K562 (cell line): ENCODE measurements at regions not wholly inside any gene's neighbourhood (a gene's known extent, or its start where the extent isn't known, plus 50 kb on each side); places are given as distances from the start of the nearest gene placed in this dataset.

Experiments
- ATAC-seq: fragments of 200-7000 bp; cut with Tn5 transposase; 3 replicates; pipeline ENCODE4 v1.9.1; 2020; ENCODE audit warnings: moderate library complexity
- BruUV-seq: library from RNA; stranded (reverse); fragments of 400-500 nt; replicated peaks from 2 replicates; lab custom pipeline; 2021; lab: Mats Ljungman, UMichigan
- CTCF ChIA-PET: fragments of 300-600 bp; formaldehyde crosslinking; extraction: SDS; loops from one replicate; lab custom pipeline; 2021; ENCODE audit warnings: low intra/inter-chr PET ratio; lab: Yijun Ruan, JAX
- POLR2A ChIA-PET: fragments of 300-600, 350-650 bp; sonication (Branson Sonifier 250); formaldehyde crosslinking; extraction: SDS; loops from one replicate; lab custom pipeline; 2021; ENCODE audit warnings: antibody characterized with exemption, inconsistent platforms; lab: Yijun Ruan, JAX
- DNase-seq, 4 experiments: peaks; one replicate each; pipeline versions ENCODE4 v3.0.0 to v3.0.0-alpha.2; 2011 to 2018; ENCODE audit warnings: low spot score in 3 of 4, mixed read lengths in 3 of 4; ENCODE audit errors: extremely low read depth in 1 of 4
- FAIRE-seq: peaks from 2 replicates; lab custom pipeline; 2011; peaks lifted over from hg19 to GRCh38; lab: Jason Lieb, UNC
- H2AFZ ChIP-seq: 2 replicates; pipeline ENCODE4 v1.6.0; 2011; ENCODE audit warnings: low read depth, low read length, control low read depth, inconsistent platforms
- H3K27ac ChIP-seq: fragments of 200-600 bp; 3 replicates; pipeline ENCODE4 v1.8.0; 2011; ENCODE audit warnings: low read depth, mild to moderate bottlenecking, control low read depth, inconsistent platforms, low read length, moderate library complexity, mixed read lengths; ENCODE audit errors: extremely low read depth
- H3K27me3 ChIP-seq, 2 experiments: fragments of 300-600 bp in 1 of 2; 2 replicates in 1 of 2; 3 replicates in 1 of 2; pipeline versions ENCODE4 v1.6.0 to v1.8.0; 2011; ENCODE audit warnings: inconsistent platforms in 2 of 2, low read length in 2 of 2, mild to moderate bottlenecking in 1 of 2, mixed read lengths in 1 of 2, moderate library complexity in 1 of 2; ENCODE audit not compliant: control insufficient read depth in 2 of 2, insufficient read depth in 2 of 2
- H3K36me3 ChIP-seq: fragments of 300-600 bp; 3 replicates; pipeline ENCODE4 v1.8.0; 2011; ENCODE audit warnings: mild to moderate bottlenecking, low read length, inconsistent platforms; ENCODE audit not compliant: control insufficient read depth, insufficient read depth
- H3K4me1 ChIP-seq, 2 experiments: fragments of 200-600 bp in 1 of 2; replicated peaks in 1 of 2; 2 replicates in 1 of 2; 3 replicates in 1 of 2; pipeline versions ENCODE4 v1.5.1 to v1.8.0; 2011; ENCODE audit warnings: inconsistent platforms in 2 of 2, low read length in 2 of 2, mild to moderate bottlenecking in 1 of 2, mixed read lengths in 1 of 2, moderate library complexity in 1 of 2; ENCODE audit not compliant: control insufficient read depth in 2 of 2, insufficient read depth in 2 of 2
- H3K4me2 ChIP-seq: 2 replicates; pipeline ENCODE4 v1.6.1; 2011; ENCODE audit warnings: low read length, control low read depth, inconsistent platforms, mixed read lengths; ENCODE audit not compliant: insufficient read depth
- H3K4me3 ChIP-seq: fragments of 200-600 bp; sonication (generic), shearing (Covaris generic); 2 replicates; pipeline ENCODE4 v1.5.1; 2016; ENCODE audit warnings: control low read depth, inconsistent platforms
- H3K79me2 ChIP-seq: fragments of 200-600 bp; 3 replicates; pipeline ENCODE4 v1.8.0; 2011; ENCODE audit warnings: low read length, inconsistent platforms; ENCODE audit not compliant: control insufficient read depth, insufficient read depth
- H3K9ac ChIP-seq, 2 experiments: 2 replicates each; pipeline versions ENCODE4 v1.6.0 to v1.6.1; 2011; ENCODE audit warnings: low read depth in 2 of 2, low read length in 2 of 2, control low read depth in 1 of 2, inconsistent platforms in 1 of 2, mild to moderate bottlenecking in 1 of 2, mixed read lengths in 1 of 2; ENCODE audit not compliant: insufficient read depth in 1 of 2
- H3K9me1 ChIP-seq: one replicate; pipeline ENCODE4 v1.6.0; 2011; ENCODE audit warnings: inconsistent platforms, mild to moderate bottlenecking, low read length, moderate library complexity; ENCODE audit not compliant: control insufficient read depth, insufficient read depth
- H3K9me3 ChIP-seq: replicated peaks from 2 replicates; pipeline ENCODE4 v1.5.1; 2011; ENCODE audit warnings: low read depth, low read length, inconsistent platforms; ENCODE audit not compliant: control insufficient read depth, insufficient read depth
- H4K20me1 ChIP-seq: replicated peaks from 2 replicates; pipeline ENCODE4 v1.6.1; 2011; ENCODE audit warnings: low read length, inconsistent platforms, mixed read lengths; ENCODE audit not compliant: control insufficient read depth, insufficient read depth
- ARID2 ChIP-seq: fragments of 450-650 bp; IDR thresholded peaks from 2 replicates; pipeline ENCODE4 v1.6.1; 2017; ENCODE audit warnings: antibody characterized with exemption, mild to moderate bottlenecking
- ARID3B ChIP-seq: fragments of 250-450 bp; sonication (Bioruptor Pico); IDR thresholded peaks from 2 replicates; pipeline ENCODE4 v1.4.0; 2020; ENCODE audit warnings: borderline replicate concordance
- BMI1 ChIP-seq: fragments of 150-350 bp; IDR thresholded peaks from 2 replicates; pipeline ENCODE4 v1.6.1; 2014; ENCODE audit warnings: low read length
- CSDE1 ChIP-seq, 2 experiments: fragments of 450-650 bp; IDR thresholded peaks; 2 replicates each; pipeline ENCODE4 v1.6.1; 2016; ENCODE audit warnings: mild to moderate bottlenecking in 1 of 2
- ELK1 ChIP-seq: sonication (generic); formaldehyde crosslinking; IDR thresholded peaks from 2 replicates; pipeline ENCODE4 v1.8.1; 2022; ENCODE audit warnings: missing genetic modification reagents
- HMGN3 ChIP-seq: IDR thresholded peaks from 2 replicates; pipeline ENCODE4 v1.6.1; 2011; ENCODE audit warnings: borderline replicate concordance, low read depth, mild to moderate bottlenecking, mixed read lengths, low read length; ENCODE audit not compliant: insufficient read length; ENCODE audit errors: extremely low read depth
- HNRNPLL ChIP-seq: fragments of 200-400 bp; formaldehyde crosslinking; IDR thresholded peaks from 2 replicates; pipeline ENCODE4 v1.6.1; 2017; ENCODE audit warnings: low read length, low read depth, mild to moderate bottlenecking; ENCODE audit not compliant: poor library complexity, severe bottlenecking
- MIER1 ChIP-seq: fragments of 450-650 bp; IDR thresholded peaks from 2 replicates; pipeline ENCODE4 v1.6.1; 2016; ENCODE audit warnings: antibody characterized with exemption, mild to moderate bottlenecking, low read depth
- RAD21 ChIP-seq, 2 experiments: fragments of 250-450 bp in 1 of 2; fragments of 450-650 bp in 1 of 2; sonication (Bioruptor Pico) in 1 of 2; formaldehyde crosslinking in 1 of 2; IDR thresholded peaks in 1 of 2; conservative IDR thresholded peaks in 1 of 2; 2 replicates each; pipeline versions ENCODE4 v1.4.0 to v1.8.0; 2020 to 2022; ENCODE audit warnings: mild to moderate bottlenecking in 2 of 2, moderate library complexity in 1 of 2
- ZNF124 ChIP-seq: sonication (generic); formaldehyde crosslinking; IDR thresholded peaks from 2 replicates; pipeline ENCODE4 v1.8.1; 2022; ENCODE audit warnings: missing genetic modification reagents
- ZNF23 ChIP-seq: fragments of 250-450 bp; sonication (Bioruptor Pico); IDR thresholded peaks from 2 replicates; pipeline ENCODE4 v1.4.0; 2020; ENCODE audit warnings: mild to moderate bottlenecking
- ZNF282 ChIP-seq: sonication (generic); formaldehyde crosslinking; IDR thresholded peaks from 2 replicates; pipeline ENCODE4 v1.8.1; 2023; ENCODE audit warnings: missing genetic modification reagents
- WGBS: fragments of 100-300 bp; shearing (Covaris generic); methylation state at CpG from one replicate; pipeline ENCODE4 v1.1.6; 2016; ENCODE audit warnings: low coverage, mixed read lengths; ENCODE audit not compliant: insufficient coverage; ENCODE audit errors: missing lambda C conversion rate; 5-methylcytosine and 5-hydroxymethylcytosine counted together
- in situ Hi-C: fragments of 300-500 bp; cut with MboI; formaldehyde crosslinking; loops from 4 replicates; pipeline ENCODE4 v1.15.0; 2018; ENCODE audit warnings: inconsistent platforms, mixed read lengths
- intact Hi-C: fragments of 100-400 bp; cut with micrococcal nuclease; formaldehyde crosslinking; loops from 2 replicates; pipeline ENCODE4 v1.14.2; 2022
- TF ChIP-seq, protein P1 (sequence below): fragments of 250-450 bp; sonication (Bioruptor Pico); IDR thresholded peaks from 2 replicates; pipeline ENCODE4 v1.5.1; 2021; ENCODE audit warnings: mild to moderate bottlenecking
- TF ChIP-seq, protein P2 (sequence below): fragments of 250-450 bp; sonication (Bioruptor Pico); IDR thresholded peaks from 2 replicates; pipeline ENCODE4 v1.4.0; 2020

DNA sequence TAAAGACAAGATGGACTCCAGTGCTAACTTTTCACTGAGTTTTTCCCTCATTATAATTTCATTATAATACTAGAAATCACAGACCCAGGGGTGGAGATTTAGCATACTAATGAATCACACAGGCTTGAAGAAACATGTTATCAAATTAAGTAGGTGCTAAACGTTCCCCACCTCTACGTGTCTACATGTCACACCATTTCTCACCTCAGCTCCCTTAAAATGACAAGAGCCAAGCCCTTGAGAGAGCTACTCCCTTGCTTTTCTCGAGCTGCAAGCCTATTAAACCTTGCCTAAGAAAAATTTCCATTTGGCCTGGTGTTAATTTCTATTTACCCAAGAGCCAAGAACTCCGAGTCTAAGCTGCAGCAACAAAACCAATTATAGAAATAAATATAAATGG is 396.3 kb upstream of the NEGR1 start:
- Histone ChIP-seq H3K79me2 (no peaks in the 10 kb centered on the region), H3K9ac (no peak overlapping the region), H2AFZ (no peak overlapping the region), H3K9me3 (no peaks in the 10 kb centered on the region), H3K9me1 (no peaks in the 10 kb centered on the region), H3K4me1 (no peaks in the 10 kb centered on the region), H3K4me3 (no peak overlapping the region), H3K4me2 (no peak overlapping the region), H3K27ac (no peak overlapping the region), H3K27me3 (no peaks in the 10 kb centered on the region), H4K20me1 (no peaks in the 10 kb centered on the region), H3K36me3 (no peaks in the 10 kb centered on the region)
- no peak for FAIRE-seq
- intact Hi-C loops, result no loop called here
- CTCF ChIA-PET, result no interaction called here
- POLR2A ChIA-PET, result no interaction called here
- WGBS, result 0% methylated on average over 4 of the region's 4 CpGs
- no peak for ATAC-seq
- DNase-seq, result no peak
- no TSS peak for BruUV-seq
- in situ Hi-C loops, result no loop called here
- TF ChIP-seq ZNF124 (CRISPR knock-in tag) (no peak), RAD21 (CRISPR knock-in tag; conservative IDR thresholded peaks at IDR 0.05 in 1 of 2, IDR thresholded peaks at IDR 0.05 in 1 of 2) (no peak), ZNF282 (CRISPR knock-in tag) (no peak), HNRNPLL (no peak), MIER1 (no peak), CSDE1 (IDR thresholded peaks at IDR 0.05) (no peak), ELK1 (CRISPR knock-in tag) (no peak), HMGN3 (no peak), BMI1 (no peak), ARID2 (no peak), ZNF23 (no peak), ARID3B (CRISPR knock-in tag) (no peak)
- TF ChIP-seq, protein P1, sequence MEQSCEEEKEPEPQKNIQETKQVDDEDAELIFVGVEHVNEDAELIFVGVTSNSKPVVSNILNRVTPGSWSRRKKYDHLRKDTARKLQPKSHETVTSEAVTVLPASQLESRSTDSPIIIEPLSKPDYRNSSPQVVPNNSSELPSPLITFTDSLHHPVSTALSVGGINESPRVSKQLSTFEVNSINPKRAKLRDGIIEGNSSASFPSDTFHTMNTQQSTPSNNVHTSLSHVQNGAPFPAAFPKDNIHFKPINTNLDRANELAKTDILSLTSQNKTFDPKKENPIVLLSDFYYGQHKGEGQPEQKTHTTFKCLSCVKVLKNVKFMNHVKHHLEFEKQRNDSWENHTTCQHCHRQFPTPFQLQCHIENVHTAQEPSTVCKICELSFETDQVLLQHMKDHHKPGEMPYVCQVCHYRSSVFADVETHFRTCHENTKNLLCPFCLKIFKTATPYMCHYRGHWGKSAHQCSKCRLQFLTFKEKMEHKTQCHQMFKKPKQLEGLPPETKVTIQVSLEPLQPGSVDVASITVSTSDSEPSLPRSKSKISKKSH (CRISPR knock-in tag), result no peak
- TF ChIP-seq, protein P2, sequence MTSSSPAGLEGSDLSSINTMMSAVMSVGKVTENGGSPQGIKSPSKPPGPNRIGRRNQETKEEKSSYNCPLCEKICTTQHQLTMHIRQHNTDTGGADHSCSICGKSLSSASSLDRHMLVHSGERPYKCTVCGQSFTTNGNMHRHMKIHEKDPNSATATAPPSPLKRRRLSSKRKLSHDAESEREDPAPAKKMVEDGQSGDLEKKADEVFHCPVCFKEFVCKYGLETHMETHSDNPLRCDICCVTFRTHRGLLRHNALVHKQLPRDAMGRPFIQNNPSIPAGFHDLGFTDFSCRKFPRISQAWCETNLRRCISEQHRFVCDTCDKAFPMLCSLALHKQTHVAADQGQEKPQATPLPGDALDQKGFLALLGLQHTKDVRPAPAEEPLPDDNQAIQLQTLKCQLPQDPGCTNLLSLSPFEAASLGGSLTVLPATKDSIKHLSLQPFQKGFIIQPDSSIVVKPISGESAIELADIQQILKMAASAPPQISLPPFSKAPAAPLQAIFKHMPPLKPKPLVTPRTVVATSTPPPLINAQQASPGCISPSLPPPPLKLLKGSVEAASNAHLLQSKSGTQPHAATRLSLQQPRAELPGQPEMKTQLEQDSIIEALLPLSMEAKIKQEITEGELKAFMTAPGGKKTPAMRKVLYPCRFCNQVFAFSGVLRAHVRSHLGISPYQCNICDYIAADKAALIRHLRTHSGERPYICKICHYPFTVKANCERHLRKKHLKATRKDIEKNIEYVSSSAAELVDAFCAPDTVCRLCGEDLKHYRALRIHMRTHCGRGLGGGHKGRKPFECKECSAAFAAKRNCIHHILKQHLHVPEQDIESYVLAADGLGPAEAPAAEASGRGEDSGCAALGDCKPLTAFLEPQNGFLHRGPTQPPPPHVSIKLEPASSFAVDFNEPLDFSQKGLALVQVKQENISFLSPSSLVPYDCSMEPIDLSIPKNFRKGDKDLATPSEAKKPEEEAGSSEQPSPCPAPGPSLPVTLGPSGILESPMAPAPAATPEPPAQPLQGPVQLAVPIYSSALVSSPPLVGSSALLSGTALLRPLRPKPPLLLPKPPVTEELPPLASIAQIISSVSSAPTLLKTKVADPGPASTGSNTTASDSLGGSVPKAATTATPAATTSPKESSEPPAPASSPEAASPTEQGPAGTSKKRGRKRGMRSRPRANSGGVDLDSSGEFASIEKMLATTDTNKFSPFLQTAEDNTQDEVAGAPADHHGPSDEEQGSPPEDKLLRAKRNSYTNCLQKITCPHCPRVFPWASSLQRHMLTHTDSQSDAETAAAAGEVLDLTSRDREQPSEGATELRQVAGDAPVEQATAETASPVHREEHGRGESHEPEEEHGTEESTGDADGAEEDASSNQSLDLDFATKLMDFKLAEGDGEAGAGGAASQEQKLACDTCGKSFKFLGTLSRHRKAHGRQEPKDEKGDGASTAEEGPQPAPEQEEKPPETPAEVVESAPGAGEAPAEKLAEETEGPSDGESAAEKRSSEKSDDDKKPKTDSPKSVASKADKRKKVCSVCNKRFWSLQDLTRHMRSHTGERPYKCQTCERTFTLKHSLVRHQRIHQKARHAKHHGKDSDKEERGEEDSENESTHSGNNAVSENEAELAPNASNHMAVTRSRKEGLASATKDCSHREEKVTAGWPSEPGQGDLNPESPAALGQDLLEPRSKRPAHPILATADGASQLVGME (CRISPR knock-in tag), result no peak
